HCT116 (cell line): ENCODE measurements at regions not wholly inside any gene's neighbourhood (a gene's known extent, or its start where the extent isn't known, plus 50 kb on each side); places are given as distances from the start of the nearest gene placed in this dataset.

Source experiments
- ATAC-seq: fragments of 200-7000 bp; cut with Tn5 transposase; 2 replicates; pipeline ENCODE4 v1.9.1; 2020; ENCODE audit warnings: mild to moderate bottlenecking, moderate library complexity
- BruUV-seq: library from RNA; stranded (reverse); fragments of 400-500 nt; replicated peaks from 2 replicates; lab custom pipeline; 2021; lab: Mats Ljungman, UMichigan
- CTCF ChIA-PET: fragments of 300-600 bp; sonication (Branson Sonifier 250); formaldehyde crosslinking; loops from one replicate; lab custom pipeline; 2021; ENCODE audit warnings: antibody characterized with exemption; lab: Charles Lee
- POLR2A ChIA-PET: fragments of 300-600, 350-600 bp; sonication (Branson Sonifier 250); formaldehyde crosslinking; loops from one replicate; lab custom pipeline; 2021; ENCODE audit warnings: antibody characterized with exemption; lab: Charles Lee
- RAD21 ChIA-PET, 2 experiments: fragments of 300-600 bp; sonication (Branson Sonifier 250); formaldehyde crosslinking; loops; one replicate each; lab custom pipeline; 2023; ENCODE audit warnings: low total read pairs in 2 of 2; ENCODE audit not compliant: uncharacterized antibody in 2 of 2, unreplicated experiment in 2 of 2, low non-redundant PET in 1 of 2; lab: Charles Lee
- DNase-seq: peaks from one replicate; pipeline ENCODE4 v3.0.0-alpha.2; 2010; ENCODE audit warnings: low read depth, low spot score
- H2AFZ ChIP-seq: fragments of 200-600 bp; shearing (Covaris generic), sonication (generic); 2 replicates; pipeline ENCODE4 v1.6.1; 2017; ENCODE audit warnings: low read depth, mixed run types, mixed read lengths, antibody characterized with exemption, low read length; ENCODE audit not compliant: poor library complexity, severe bottlenecking
- H3K27ac ChIP-seq: 2 replicates; pipeline ENCODE4 v1.5.1; 2012; ENCODE audit warnings: low read depth, low read length
- H3K27me3 ChIP-seq: fragments of 200-600 bp; sonication (generic); 2 replicates; pipeline ENCODE4 v1.6.1; 2016; ENCODE audit warnings: mixed run types, low read length, mixed read lengths; ENCODE audit not compliant: insufficient read depth
- H3K36me3 ChIP-seq, 2 experiments: fragments of 200-500 bp in 1 of 2; fragments of 200-600 bp in 1 of 2; sonication (Bioruptor generic) in 1 of 2; sonication (generic) in 1 of 2; 2 replicates each; pipeline versions ENCODE4 v1.5.1 to v1.6.1; 2014 to 2016; ENCODE audit warnings: low read length in 2 of 2, inconsistent platforms in 1 of 2, mixed read lengths in 1 of 2, mixed run types in 1 of 2; ENCODE audit not compliant: insufficient read depth in 2 of 2, control insufficient read depth in 1 of 2
- H3K4me1 ChIP-seq, 2 experiments: fragments of 200-600 bp in 1 of 2; sonication (generic) in 1 of 2; 2 replicates each; pipeline versions ENCODE4 v1.5.1 to v1.6.1; 2012 to 2017; ENCODE audit warnings: low read length in 2 of 2, inconsistent platforms in 1 of 2, mild to moderate bottlenecking in 1 of 2, mixed read lengths in 1 of 2, mixed run types in 1 of 2, moderate library complexity in 1 of 2; ENCODE audit not compliant: insufficient read depth in 2 of 2, control insufficient read depth in 1 of 2
- H3K4me2 ChIP-seq: fragments of 200-600 bp; sonication (generic); 2 replicates; pipeline ENCODE4 v1.6.1; 2017; ENCODE audit warnings: mixed run types, low read length, mixed read lengths
- H3K4me3 ChIP-seq, 2 experiments: fragments of 200-600 bp in 1 of 2; sonication (generic) in 1 of 2; replicated peaks in 1 of 2; 2 replicates each; pipeline ENCODE4 v1.5.1; 2011 to 2016; ENCODE audit warnings: low read length in 2 of 2, control low read depth in 1 of 2, low read depth in 1 of 2, mild to moderate bottlenecking in 1 of 2, mixed read lengths in 1 of 2, mixed run types in 1 of 2
- H3K79me2 ChIP-seq: fragments of 200-600 bp; sonication (generic); 2 replicates; pipeline ENCODE4 v1.6.1; 2017; ENCODE audit warnings: mild to moderate bottlenecking, mixed run types, low read length, moderate library complexity, mixed read lengths; ENCODE audit not compliant: insufficient read depth
- H3K9ac ChIP-seq: fragments of 200-600 bp; sonication (generic); 2 replicates; pipeline ENCODE4 v1.6.1; 2016; ENCODE audit warnings: low read length, mixed read lengths
- H3K9me2 ChIP-seq: fragments of 200-600 bp; sonication (generic), shearing (Covaris generic); 2 replicates; pipeline ENCODE4 v1.6.1; 2017; ENCODE audit warnings: mixed run types, mild to moderate bottlenecking, moderate library complexity; ENCODE audit not compliant: insufficient read depth
- H3K9me3 ChIP-seq, 2 experiments: fragments of 200-500 bp in 1 of 2; fragments of 200-600 bp in 1 of 2; sonication (Bioruptor generic) in 1 of 2; sonication (generic) in 1 of 2; 2 replicates each; pipeline ENCODE4 v1.6.1; 2014 to 2017; ENCODE audit warnings: low read length in 2 of 2, mixed read lengths in 2 of 2, inconsistent platforms in 1 of 2, low read depth in 1 of 2, mild to moderate bottlenecking in 1 of 2, mixed run types in 1 of 2, moderate library complexity in 1 of 2; ENCODE audit not compliant: control insufficient read depth in 1 of 2, insufficient read depth in 1 of 2
- H4K20me1 ChIP-seq: fragments of 200-600 bp; sonication (generic), shearing (Covaris generic); 2 replicates; pipeline ENCODE4 v1.6.1; 2017; ENCODE audit warnings: mixed run types, mild to moderate bottlenecking, moderate library complexity; ENCODE audit not compliant: insufficient read depth
- CBX3 ChIP-seq: IDR thresholded peaks from 2 replicates; pipeline ENCODE4 v1.6.1; 2012; ENCODE audit warnings: low read depth
- CEBPB ChIP-seq: IDR thresholded peaks from 2 replicates; pipeline ENCODE4 v1.6.1; 2012; ENCODE audit warnings: low read depth
- EZH2phosphoT487 ChIP-seq: fragments of 200-600 bp; IDR thresholded peaks from 2 replicates; pipeline ENCODE4 v1.6.1; 2018; ENCODE audit warnings: antibody characterized with exemption, borderline replicate concordance
- JUND ChIP-seq: IDR thresholded peaks from 2 replicates; pipeline ENCODE4 v1.6.1; 2012
- REST ChIP-seq: IDR thresholded peaks from 2 replicates; pipeline ENCODE4 v1.6.1; 2012; ENCODE audit warnings: low read depth
- SIN3A ChIP-seq: IDR thresholded peaks from 2 replicates; pipeline ENCODE4 v1.6.1; 2012; ENCODE audit warnings: low read depth
- intact Hi-C: fragments of 100-400 bp; cut with micrococcal nuclease; formaldehyde crosslinking; loops from 2 replicates; pipeline ENCODE4 v1.10.0; 2022

GRCh38 chr1:22273686-22274681 is 131.1 kb upstream of the WNT4 start:
- POLR2A ChIA-PET, result no interaction called here
- intact Hi-C loops, result no loop called here
- BruUV-seq, result no TSS peak
- H3K36me3 ChIP-seq, result no peaks in the 10 kb centered on the region
- H3K9me2 ChIP-seq, result no peaks in the 10 kb centered on the region
- no peaks in the 10 kb centered on the region for H3K9me3 ChIP-seq
- DNase-seq (no peak), ATAC-seq (no peak)
- no peaks in the 10 kb centered on the region for H3K79me2 ChIP-seq
- RAD21 ChIA-PET, result interaction anchor here in 1 of 2 experiments (0.7 kb wide), 1 partner anchor 657 kb away, joined by 3 read pairs; no protein-coding TSS in a partner anchor
- TF ChIP-seq CEBPB (no peak), EZH2phosphoT487 (no peak), CBX3 (no peak), SIN3A (no peak), REST (no peak), JUND (no peak)
- no peak overlapping the region for H3K4me3 ChIP-seq
- no peak overlapping the region for H3K4me2 ChIP-seq
- no peaks in the 10 kb centered on the region for H4K20me1 ChIP-seq
- peaks cover 8% of the 10 kb centered on the region in 2 experiments; a peak in 3 of 4 replicates for H3K4me1 ChIP-seq
- no peak overlapping the region for H3K27ac ChIP-seq
- H3K27me3 ChIP-seq, result no peaks in the 10 kb centered on the region
- no peak overlapping the region for H2AFZ ChIP-seq
- CTCF ChIA-PET, result no interaction called here
- no peak overlapping the region for H3K9ac ChIP-seq
